GM12878 (cell line): ENCODE measurements at regions not wholly inside any gene's neighbourhood (a gene's known extent, or its start where the extent isn't known, plus 50 kb on each side); places are given as distances from the start of the nearest gene placed in this dataset.

ENCODE experiments used
- ATAC-seq: fragments of 200-7000 bp; cut with Tn5 transposase; 3 replicates; pipeline ENCODE4 v1.9.1; 2020; ENCODE audit warnings: mild to moderate bottlenecking, moderate library complexity
- BruUV-seq: library from RNA; stranded (reverse); fragments of 400-500 nt; replicated peaks from 2 replicates; lab custom pipeline; 2021; lab: Mats Ljungman, UMichigan
- CTCF ChIA-PET: fragments of 300-600 bp; sonication (Branson Sonifier 250); formaldehyde crosslinking; extraction: SDS; loops from one replicate; lab custom pipeline; 2021; ENCODE audit warnings: inconsistent platforms; lab: Yijun Ruan, JAX
- POLR2A ChIA-PET: fragments of 350-600 bp; formaldehyde crosslinking; extraction: SDS; loops from one replicate; lab custom pipeline; 2021; ENCODE audit warnings: inconsistent platforms; lab: Charles Lee
- RAD21 ChIA-PET: fragments of 300-600 bp; sonication (Branson Sonifier 250); formaldehyde crosslinking; loops from one replicate; lab custom pipeline; 2023; ENCODE audit warnings: antibody characterized with exemption; ENCODE audit not compliant: unreplicated experiment; lab: Charles Lee
- SMC1A ChIA-PET: fragments of 300-600 bp; sonication (Branson Sonifier 250); formaldehyde crosslinking; loops from one replicate; lab custom pipeline; 2023; ENCODE audit not compliant: unreplicated experiment, uncharacterized antibody; lab: Charles Lee
- DNase-seq: peaks from one replicate; pipeline ENCODE4 v3.0.0-alpha.2; 2011; ENCODE audit warnings: low read depth, low spot score
- FAIRE-seq: peaks from 3 replicates; lab custom pipeline; 2011; peaks lifted over from hg19 to GRCh38; lab: Jason Lieb, UNC
- H2AFZ ChIP-seq: 2 replicates; pipeline ENCODE4 v1.6.0; 2011; ENCODE audit warnings: low read depth, low read length, control low read depth; ENCODE audit not compliant: control insufficient read depth
- H3K27ac ChIP-seq: 2 replicates; pipeline ENCODE4 v1.5.1; 2011; ENCODE audit warnings: control low read depth; ENCODE audit not compliant: control insufficient read depth, insufficient read depth
- H3K27me3 ChIP-seq, 2 experiments: replicated peaks in 1 of 2; 2 replicates each; pipeline versions ENCODE4 v1.6.0 to v1.6.1; 2011; ENCODE audit warnings: low read length in 1 of 2; ENCODE audit not compliant: control insufficient read depth in 2 of 2, insufficient read depth in 2 of 2
- H3K36me3 ChIP-seq, 2 experiments: 2 replicates each; pipeline ENCODE4 v1.5.1; 2011; ENCODE audit warnings: low read length in 1 of 2; ENCODE audit not compliant: control insufficient read depth in 2 of 2, insufficient read depth in 2 of 2
- H3K4me1 ChIP-seq: 2 replicates; pipeline ENCODE4 v1.6.1; 2011; ENCODE audit warnings: mild to moderate bottlenecking, low read length, moderate library complexity, mixed read lengths; ENCODE audit not compliant: control insufficient read depth, insufficient read depth
- H3K4me2 ChIP-seq: 2 replicates; pipeline ENCODE4 v1.6.0; 2011; ENCODE audit warnings: control low read depth; ENCODE audit not compliant: control insufficient read depth, insufficient read depth
- H3K4me3 ChIP-seq: fragments of 200-600 bp; sonication (generic); 2 replicates; pipeline ENCODE4 v1.5.1; 2016
- H3K79me2 ChIP-seq: 2 replicates; pipeline ENCODE4 v1.6.0; 2011; ENCODE audit warnings: low read length; ENCODE audit not compliant: control insufficient read depth, insufficient read depth
- H3K9ac ChIP-seq: 2 replicates; pipeline ENCODE4 v1.8.0; 2011; ENCODE audit warnings: low read length, control low read depth, mixed read lengths; ENCODE audit not compliant: control insufficient read depth, insufficient read depth
- H3K9me3 ChIP-seq: replicated peaks from 3 replicates; pipeline ENCODE4 v1.5.1; 2011; ENCODE audit warnings: mild to moderate bottlenecking, low read length; ENCODE audit not compliant: control insufficient read depth, insufficient read depth
- H4K20me1 ChIP-seq: 2 replicates; pipeline ENCODE4 v1.6.0; 2011; ENCODE audit not compliant: control insufficient read depth, insufficient read depth
- CHD1 ChIP-seq: IDR thresholded peaks from 2 replicates; pipeline ENCODE4 v1.6.1; 2012; ENCODE audit warnings: low read depth, low read length, improper control_type of control experiment
- JUNB ChIP-seq: IDR thresholded peaks from 2 replicates; pipeline ENCODE4 v1.6.1; 2016; ENCODE audit warnings: antibody characterized with exemption, mild to moderate bottlenecking
- JUND ChIP-seq: IDR thresholded peaks from 2 replicates; pipeline ENCODE4 v1.6.1; 2012; ENCODE audit warnings: low read depth, mild to moderate bottlenecking, low read length, improper control_type of control experiment, moderate library complexity
- ZNF24 ChIP-seq: fragments of 450-650 bp; IDR thresholded peaks from 2 replicates; pipeline ENCODE4 v1.6.1; 2017; ENCODE audit warnings: antibody characterized with exemption, mild to moderate bottlenecking
- WGBS: methylation state at CpG from one replicate; pipeline ENCODE4 v1.1.6; 2016; ENCODE audit warnings: low lambda C conversion rate; ENCODE audit not compliant: insufficient replicate concordance, insufficient coverage; ENCODE audit errors: missing lambda C conversion rate; 5-methylcytosine and 5-hydroxymethylcytosine counted together
- in situ Hi-C: fragments of 300-500 bp; cut with MboI; formaldehyde crosslinking; loops from 9 replicates; pipeline ENCODE4 v1.14.3; 2018; ENCODE audit warnings: mixed read lengths
- intact Hi-C: fragments of 100-400 bp; cut with micrococcal nuclease; formaldehyde crosslinking; loops from one replicate; pipeline ENCODE4 v1.14.2; 2022; ENCODE audit not compliant: unreplicated experiment
- TF ChIP-seq, protein P1 (sequence below): fragments of 450-650 bp; IDR thresholded peaks from 2 replicates; pipeline ENCODE4 v1.6.1; 2017; ENCODE audit warnings: mild to moderate bottlenecking, moderate library complexity
- TF ChIP-seq, protein P2 (sequence below): IDR thresholded peaks from 2 replicates; pipeline ENCODE4 v1.6.1; 2012; ENCODE audit warnings: low read depth, low read length, improper control_type of control experiment

DNA sequence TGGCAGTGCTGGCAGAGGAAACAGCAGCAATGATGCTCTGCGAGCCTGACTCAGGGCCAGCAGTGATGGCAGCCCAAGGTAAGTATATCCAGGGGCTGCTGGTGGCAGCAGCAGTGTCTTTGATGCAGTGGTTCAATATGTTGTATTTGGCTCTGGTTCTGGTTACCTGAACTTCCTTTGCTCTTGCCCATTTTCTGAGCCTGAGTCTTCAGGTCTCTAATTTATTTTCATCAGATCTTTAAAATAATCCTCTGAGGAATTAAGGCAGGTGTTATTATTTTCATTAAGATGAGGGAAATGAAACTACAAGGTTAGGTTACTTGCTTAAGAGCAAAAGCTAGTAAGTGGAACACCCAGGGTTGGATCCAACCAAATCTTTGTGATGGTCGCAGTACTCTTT is 102.8 kb upstream of the BMP2K start:
- Histone ChIP-seq H2AFZ (no peak overlapping the region), H3K9ac (no peak overlapping the region), H3K4me1 (peaks cover 3% of the 10 kb centered on the region), H4K20me1 (no peaks in the 10 kb centered on the region), H3K4me2 (no peak overlapping the region), H3K9me3 (no peaks in the 10 kb centered on the region; the same call in 2 of the 3 replicates), H3K36me3 (no peaks in the 10 kb centered on the region), H3K27me3 (no peaks in the 10 kb centered on the region), H3K27ac (no peak overlapping the region), H3K4me3 (no peak overlapping the region), H3K79me2 (no peaks in the 10 kb centered on the region)
- in situ Hi-C loops (no loop called here), intact Hi-C loops (no loop called here)
- FAIRE-seq: no peak
- CTCF ChIA-PET: interaction anchor here (0.6 to 1.8 kb wide), 2 partner anchors 15 to 93 kb away, joined by 3 to 4 read pairs; no protein-coding TSS in a partner anchor
- SMC1A ChIA-PET: interaction anchor here (1.0 to 2.2 kb wide), 8 partner anchors 10 to 177 kb away, joined by 3 to 6 read pairs (median 3); no protein-coding TSS in a partner anchor
- POLR2A ChIA-PET: no interaction called here
- 56% methylated on average over 2 of the region's 2 CpGs for WGBS
- no peak for TF ChIP-seq ZNF24
- BruUV-seq: no TSS peak
- no peak for DNase-seq
- RAD21 ChIA-PET: no interaction called here
- ATAC-seq: peak; percentile 44; the same call in 2 of the 3 replicates

DNA sequence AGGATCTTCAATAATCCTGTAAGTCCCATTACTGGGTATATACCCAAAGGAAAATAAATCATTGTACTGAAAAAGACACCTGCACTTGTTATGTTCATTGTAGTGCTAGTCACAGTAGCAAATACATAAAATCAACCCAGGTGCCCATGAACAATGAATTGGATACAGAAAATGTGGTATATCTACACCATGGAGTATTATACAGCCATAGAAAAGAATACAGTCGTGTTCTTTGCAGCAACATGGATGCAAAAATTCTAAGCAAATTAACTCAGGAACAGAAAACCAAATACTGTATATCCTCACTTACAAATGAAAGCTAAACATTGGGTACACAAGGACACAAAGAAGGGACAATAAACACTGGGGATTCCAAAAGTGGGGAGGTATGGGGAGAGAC is 100.8 kb upstream of the BMP2K start:
- intact Hi-C loops: no loop called here
- POLR2A ChIA-PET: interaction anchor here (1.3 kb wide), 1 partner anchor 11 kb away, joined by 3 read pairs; no protein-coding TSS in a partner anchor
- WGBS: 37% methylated on average over 1 of the region's 1 CpG
- no peak for TF ChIP-seq JUND
- TF ChIP-seq, protein P1, sequence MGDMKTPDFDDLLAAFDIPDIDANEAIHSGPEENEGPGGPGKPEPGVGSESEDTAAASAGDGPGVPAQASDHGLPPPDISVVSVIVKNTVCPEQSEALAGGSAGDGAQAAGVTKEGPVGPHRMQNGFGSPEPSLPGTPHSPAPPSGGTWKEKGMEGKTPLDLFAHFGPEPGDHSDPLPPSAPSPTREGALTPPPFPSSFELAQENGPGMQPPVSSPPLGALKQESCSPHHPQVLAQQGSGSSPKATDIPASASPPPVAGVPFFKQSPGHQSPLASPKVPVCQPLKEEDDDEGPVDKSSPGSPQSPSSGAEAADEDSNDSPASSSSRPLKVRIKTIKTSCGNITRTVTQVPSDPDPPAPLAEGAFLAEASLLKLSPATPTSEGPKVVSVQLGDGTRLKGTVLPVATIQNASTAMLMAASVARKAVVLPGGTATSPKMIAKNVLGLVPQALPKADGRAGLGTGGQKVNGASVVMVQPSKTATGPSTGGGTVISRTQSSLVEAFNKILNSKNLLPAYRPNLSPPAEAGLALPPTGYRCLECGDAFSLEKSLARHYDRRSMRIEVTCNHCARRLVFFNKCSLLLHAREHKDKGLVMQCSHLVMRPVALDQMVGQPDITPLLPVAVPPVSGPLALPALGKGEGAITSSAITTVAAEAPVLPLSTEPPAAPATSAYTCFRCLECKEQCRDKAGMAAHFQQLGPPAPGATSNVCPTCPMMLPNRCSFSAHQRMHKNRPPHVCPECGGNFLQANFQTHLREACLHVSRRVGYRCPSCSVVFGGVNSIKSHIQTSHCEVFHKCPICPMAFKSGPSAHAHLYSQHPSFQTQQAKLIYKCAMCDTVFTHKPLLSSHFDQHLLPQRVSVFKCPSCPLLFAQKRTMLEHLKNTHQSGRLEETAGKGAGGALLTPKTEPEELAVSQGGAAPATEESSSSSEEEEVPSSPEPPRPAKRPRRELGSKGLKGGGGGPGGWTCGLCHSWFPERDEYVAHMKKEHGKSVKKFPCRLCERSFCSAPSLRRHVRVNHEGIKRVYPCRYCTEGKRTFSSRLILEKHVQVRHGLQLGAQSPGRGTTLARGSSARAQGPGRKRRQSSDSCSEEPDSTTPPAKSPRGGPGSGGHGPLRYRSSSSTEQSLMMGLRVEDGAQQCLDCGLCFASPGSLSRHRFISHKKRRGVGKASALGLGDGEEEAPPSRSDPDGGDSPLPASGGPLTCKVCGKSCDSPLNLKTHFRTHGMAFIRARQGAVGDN: no peak
- TF ChIP-seq, protein P2, sequence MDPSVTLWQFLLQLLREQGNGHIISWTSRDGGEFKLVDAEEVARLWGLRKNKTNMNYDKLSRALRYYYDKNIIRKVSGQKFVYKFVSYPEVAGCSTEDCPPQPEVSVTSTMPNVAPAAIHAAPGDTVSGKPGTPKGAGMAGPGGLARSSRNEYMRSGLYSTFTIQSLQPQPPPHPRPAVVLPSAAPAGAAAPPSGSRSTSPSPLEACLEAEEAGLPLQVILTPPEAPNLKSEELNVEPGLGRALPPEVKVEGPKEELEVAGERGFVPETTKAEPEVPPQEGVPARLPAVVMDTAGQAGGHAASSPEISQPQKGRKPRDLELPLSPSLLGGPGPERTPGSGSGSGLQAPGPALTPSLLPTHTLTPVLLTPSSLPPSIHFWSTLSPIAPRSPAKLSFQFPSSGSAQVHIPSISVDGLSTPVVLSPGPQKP: no peak
- no peak for TF ChIP-seq CHD1
- no peak for TF ChIP-seq JUNB

More for the DNA sequence above, 100.8 kb upstream of the BMP2K start:
- no peaks in the 10 kb centered on the region for H3K27me3 ChIP-seq
- DNase-seq (no peak), FAIRE-seq (no peak), ATAC-seq (no peak)
- H3K4me1 ChIP-seq: no peaks in the 10 kb centered on the region
- H3K4me3 ChIP-seq: no peak overlapping the region
- H3K9ac ChIP-seq: no peak overlapping the region
- ChIA-PET CTCF (interaction anchor here (1.8 kb wide), 2 partner anchors 9 to 17 kb away, joined by 4 read pairs; no protein-coding TSS in a partner anchor), RAD21 (no interaction called here), SMC1A (interaction anchor here (1.1 kb wide), 2 partner anchors 30 to 31 kb away, joined by 3 read pairs; no protein-coding TSS in a partner anchor)
- no peaks in the 10 kb centered on the region for H3K79me2 ChIP-seq
- no peaks in the 10 kb centered on the region for H3K9me3 ChIP-seq
- no TSS peak for BruUV-seq
- H4K20me1 ChIP-seq: no peaks in the 10 kb centered on the region
- no peak overlapping the region for H3K27ac ChIP-seq
- no peak overlapping the region for H3K4me2 ChIP-seq
- H3K36me3 ChIP-seq: no peaks in the 10 kb centered on the region
- H2AFZ ChIP-seq: no peak overlapping the region
- in situ Hi-C loops: no loop called here
